ENCODE measurements at regions not wholly inside any gene's neighbourhood (a gene's known extent, or its start where the extent isn't known, plus 50 kb on each side); places are given as distances from the start of the nearest gene placed in this dataset.
"Not testable (repeated sequence)": the region's sequence is repeated elsewhere in the genome, so short reads cannot be mapped to it uniquely, and the experiment has no call there.

GRCh38 chr13:71018544-71018943 is 848.5 kb downstream of the DACH1 start:
- DNase-seq (ENCODE audit: extremely low read depth in 1 of 2, low read depth in 1 of 2) = no peak

DNA sequence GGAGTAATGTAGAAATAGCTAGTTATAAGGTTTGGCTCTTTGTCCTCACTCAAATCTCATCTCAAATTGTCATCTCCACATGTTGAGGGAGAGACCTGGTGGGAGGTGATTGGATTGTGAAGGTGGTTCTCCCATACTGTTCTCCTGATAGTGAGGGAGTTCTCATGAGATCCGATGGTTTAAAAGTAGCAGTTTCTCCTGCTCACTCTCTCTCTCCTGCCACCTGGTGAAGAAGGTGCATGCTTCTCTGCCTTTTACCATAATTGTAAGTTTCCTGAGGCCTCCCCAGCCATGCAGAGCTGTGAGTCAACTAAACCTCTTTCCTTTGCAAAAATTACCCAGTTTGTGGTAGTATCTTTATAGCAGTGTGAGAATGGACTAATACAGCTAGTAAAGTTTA is 849.4 kb downstream of the DACH1 start:
- DNase-seq (ENCODE audit: extremely low read depth in 1 of 2, low read depth in 1 of 2) = no peak

DNA sequence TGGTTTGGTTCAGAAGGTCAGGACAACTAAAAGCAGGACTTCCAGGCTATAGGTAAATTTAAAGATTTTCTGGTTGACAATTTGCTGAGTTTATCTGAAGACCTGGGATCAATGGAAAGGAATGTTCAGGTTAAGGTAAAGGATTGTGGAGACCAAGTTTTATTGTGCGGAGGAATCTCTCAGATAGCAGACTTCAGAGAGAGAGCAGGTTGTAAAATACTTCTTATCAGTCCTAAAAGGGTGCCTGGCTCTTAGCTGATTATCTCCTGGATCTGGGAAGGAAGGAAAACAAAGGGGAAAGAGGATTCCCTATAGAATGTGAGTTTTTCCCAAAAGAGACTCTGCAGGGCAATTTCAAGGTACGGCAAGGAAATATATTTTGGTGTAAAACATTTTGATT is 851.5 kb downstream of the DACH1 start:
- DNase-seq (ENCODE audit: extremely low read depth in 1 of 2, low read depth in 1 of 2) = no peak

GRCh38 chr13:71015021-71015420 is 852.0 kb downstream of the DACH1 start:
- no peak for DNase-seq (ENCODE audit: extremely low read depth in 1 of 2, low read depth in 1 of 2)

DNA sequence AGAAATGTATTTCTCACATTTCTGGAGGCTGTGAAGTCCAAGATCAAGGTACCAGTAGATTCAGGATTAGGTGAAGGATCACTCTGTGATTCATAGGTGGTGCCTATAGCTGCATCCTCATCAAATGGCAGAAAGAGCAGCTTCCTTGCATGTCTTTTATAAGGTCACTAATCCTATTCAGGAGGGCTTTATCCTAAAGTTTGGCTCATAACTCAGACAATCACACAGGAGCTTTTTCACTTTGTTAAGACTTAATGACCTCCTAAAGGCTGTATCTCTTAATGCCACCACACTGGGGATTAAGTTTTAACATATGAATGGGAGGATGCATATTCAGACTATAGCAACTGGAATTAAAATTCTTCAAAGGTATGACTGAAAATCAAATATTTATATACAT is 861.1 kb downstream of the DACH1 start:
- DNase-seq (ENCODE audit: extremely low read depth in 1 of 2, low read depth in 1 of 2) = no peak

DNA sequence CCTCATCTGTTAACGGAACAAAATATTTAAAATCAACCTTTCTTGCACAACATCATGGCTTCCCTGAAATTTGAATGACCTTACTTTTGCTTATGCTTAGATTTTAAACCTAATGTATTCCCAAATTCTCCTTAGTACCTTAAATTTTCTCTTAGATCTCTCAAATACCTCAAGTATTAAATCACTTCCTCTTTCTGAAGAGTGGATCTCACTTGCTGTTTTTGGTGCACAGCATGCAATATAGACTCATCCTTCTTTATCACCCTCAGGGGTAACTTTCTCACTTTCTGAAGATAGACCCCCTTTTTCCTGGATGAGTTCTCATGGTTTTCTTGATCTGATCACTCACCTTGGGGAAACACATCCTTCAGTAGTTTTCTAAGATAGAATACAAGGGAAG is 871.7 kb downstream of the DACH1 start:
- DNase-seq (ENCODE audit: extremely low read depth in 1 of 2, low read depth in 1 of 2) = no peak

GRCh38 chr13:70994191-70994590 is 872.8 kb downstream of the DACH1 start:
- no peak for DNase-seq (ENCODE audit: extremely low read depth in 1 of 2, low read depth in 1 of 2)

DNA sequence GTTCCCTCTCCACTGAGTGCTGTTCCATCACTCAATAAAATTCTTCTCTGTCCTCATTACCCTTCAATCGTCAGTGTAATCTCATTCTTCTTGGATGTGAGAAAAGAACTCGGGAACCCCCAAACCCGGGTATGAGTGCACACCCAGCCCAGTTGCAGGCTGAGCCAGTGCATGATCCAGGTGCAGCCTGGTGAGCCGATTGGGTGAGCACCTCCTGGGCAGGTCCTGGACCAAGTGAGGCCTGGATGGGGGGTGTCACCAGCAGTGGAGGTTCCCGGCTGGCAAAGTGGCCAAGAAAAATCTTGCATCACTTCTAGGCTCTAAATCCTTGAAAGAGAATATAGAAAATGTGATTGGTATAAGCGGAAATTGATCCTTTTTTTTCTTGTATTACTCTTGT is 878.8 kb upstream of the KLHL1 start:
- no peak for DNase-seq (ENCODE audit: extremely low read depth in 1 of 2, low read depth in 1 of 2)

DNA sequence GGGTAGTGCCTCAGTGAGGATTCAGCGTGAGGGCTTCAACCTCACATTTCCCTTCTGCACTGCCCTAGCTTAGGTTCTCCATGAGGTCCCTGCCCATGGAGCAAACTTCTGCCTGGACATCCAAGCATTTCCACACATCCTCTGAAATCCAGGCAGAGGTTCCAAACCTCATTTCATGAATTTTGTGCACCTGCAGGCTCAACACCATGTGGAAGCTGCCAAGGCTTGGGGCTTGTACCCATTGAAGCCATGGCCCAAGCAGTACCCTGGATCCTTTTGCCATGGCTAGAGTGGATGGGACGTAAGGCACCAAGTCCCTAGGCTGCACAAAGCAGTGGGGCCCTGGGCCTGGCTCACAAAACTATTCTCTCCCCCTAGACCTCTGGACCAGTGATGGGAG is 877.1 kb upstream of the KLHL1 start:
- no peak for DNase-seq (ENCODE audit: extremely low read depth in 1 of 2, low read depth in 1 of 2)

DNA sequence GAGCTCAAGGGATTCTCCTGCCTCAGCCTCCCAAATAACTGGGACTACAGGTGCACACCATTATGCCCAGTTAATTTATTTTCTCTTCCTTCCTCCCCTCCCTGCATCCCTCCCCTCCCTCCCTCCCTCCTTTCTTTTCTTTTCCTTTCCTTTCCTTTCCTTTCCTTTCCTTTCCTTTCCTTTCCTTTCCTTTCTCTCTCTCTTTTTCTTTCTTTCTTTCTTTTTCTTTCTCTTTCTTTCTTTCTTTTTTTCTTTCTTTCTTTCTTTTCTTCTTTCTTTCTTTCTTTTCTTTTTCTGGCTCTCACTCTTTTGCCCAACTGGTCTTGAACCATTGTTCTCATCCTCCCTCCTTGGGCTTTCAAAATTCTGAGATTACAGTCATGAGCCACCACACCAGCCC is 873.0 kb upstream of the KLHL1 start:
- DNase-seq (ENCODE audit: extremely low read depth in 1 of 2, low read depth in 1 of 2) = not testable (repeated sequence)

- no peak for DNase-seq (ENCODE audit: extremely low read depth in 1 of 2, low read depth in 1 of 2)
Observed at GRCh38 chr13:70969321-70969720, 861.1 kb upstream of the KLHL1 start.

DNA sequence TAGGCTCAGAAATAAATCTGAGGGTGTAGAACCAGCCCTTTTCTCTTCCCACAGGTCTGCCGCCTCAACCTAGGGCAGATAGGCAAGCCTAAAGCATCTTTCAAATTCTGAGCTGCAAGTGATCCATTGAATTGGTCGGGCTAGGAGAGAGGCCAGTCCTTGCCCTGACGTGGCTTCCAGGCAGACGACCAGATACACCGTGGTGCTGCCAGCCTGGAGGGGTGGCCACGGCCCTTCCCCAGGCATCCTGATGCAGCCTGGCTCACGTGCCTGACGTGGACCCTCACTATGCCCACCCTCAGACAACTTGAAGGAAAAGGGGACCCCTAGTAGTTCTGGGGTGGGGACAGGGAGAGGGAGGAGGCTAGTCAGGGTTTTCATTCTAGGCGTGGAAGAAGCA is 859.3 kb upstream of the KLHL1 start:
- DNase-seq (ENCODE audit: extremely low read depth in 1 of 2, low read depth in 1 of 2) = no peak

- DNase-seq (ENCODE audit: extremely low read depth in 1 of 2, low read depth in 1 of 2) = no peak
Observed at GRCh38 chr13:70964874-70965273, 856.6 kb upstream of the KLHL1 start.

DNA sequence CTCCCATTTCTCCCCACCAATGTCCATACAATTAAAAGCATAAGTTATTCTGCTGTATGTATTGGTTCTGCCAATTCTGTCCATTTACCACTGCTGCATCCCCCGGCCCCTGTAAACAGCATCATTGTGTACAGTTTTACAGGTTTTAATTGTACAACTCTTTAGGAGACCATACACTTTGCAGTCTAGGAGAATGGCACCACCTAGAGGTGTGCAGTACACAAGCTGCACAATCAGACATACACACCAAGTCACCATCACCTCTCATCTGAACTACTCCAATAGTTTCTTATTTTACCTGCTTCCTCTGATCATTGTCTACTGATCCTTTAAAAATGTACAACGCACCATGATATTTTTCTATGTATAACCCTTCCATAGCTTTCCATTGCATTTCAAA is 855.9 kb upstream of the KLHL1 start:
- DNase-seq (ENCODE audit: extremely low read depth in 1 of 2, low read depth in 1 of 2) = no peak

DNA sequence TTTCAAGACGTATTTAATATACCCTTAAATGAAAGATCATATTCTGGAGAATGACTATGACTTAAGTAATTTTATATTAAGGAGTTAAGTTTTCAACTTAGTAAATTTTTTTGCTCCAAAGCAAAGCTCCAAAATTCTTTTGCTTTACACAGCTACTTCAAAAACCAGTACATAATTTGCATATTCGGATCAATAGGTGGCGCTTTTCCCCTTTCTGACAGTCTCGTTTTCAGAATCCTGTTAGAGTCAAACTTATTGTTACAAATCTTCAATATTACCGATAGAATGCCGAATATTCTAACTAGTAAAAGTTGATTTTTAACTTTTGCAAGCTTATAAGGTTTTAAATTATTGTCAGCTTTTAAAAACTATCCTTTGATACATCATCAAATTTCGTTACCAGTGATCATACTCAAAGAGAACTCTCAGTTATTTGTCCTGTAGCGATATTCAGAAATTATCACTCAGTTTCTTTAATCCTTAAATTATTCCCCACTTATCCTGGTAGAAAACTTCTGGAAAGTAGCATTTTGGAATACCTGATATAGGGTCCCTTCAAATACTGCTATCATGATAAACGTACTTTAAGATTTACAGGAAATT is 852.7 kb upstream of the KLHL1 start:
- no peak for DNase-seq (ENCODE audit: extremely low read depth in 1 of 2, low read depth in 1 of 2)

DNA sequence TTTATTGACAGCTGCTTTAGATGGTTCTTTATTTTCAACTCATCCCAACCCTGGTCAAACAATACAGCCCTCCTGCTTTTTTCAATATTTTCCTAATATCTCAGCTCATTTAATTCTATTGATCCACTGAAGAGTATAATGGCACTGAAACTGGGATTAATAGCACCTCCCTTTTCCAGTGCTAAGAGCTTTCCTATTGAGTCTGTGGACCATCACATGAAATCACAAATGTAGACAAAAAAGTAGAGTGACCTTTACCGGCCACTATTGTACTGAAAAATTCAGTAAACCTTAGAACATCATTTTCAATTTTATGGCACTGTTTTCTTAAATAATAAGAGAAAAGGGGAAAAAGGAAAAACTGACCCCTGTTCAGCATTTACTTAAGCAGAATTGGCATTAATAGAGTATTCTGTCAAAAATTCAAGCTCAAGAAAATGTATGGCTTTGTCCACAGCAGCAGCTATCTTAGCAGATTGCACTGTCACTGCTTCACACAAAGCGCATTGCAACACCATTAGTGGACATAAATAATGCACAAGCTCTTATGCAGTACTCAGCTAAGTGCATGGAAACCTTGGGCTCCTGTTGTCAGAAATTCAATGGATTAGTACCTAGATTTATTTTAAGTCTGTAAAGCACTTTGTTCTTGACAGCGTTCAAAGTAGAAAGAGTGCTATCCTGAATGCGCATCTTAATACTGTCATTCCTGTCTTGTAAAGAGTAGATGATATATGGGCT is 851.0 kb upstream of the KLHL1 start:
- DNase-seq (ENCODE audit: extremely low read depth in 1 of 2, low read depth in 1 of 2) = no peak

DNA sequence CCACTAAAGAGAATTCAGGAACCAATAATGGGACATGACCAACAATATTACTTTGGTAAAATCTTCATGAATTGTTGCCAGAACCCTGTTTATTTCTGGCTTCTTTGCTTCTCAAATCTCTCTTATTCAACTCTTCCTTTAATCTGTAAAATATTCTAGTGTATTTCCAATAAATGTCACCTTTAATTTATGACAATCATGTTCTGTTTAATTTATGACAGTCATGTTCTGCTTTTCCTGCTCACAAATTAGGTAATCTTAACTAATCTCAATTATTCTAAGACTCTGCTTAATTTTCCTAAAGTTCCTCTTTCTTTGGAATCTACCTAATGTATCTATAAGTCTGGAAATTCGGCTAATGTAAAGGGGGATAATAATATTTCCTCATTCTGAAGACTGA is 847.6 kb upstream of the KLHL1 start:
- no peak for DNase-seq (ENCODE audit: extremely low read depth in 1 of 2, low read depth in 1 of 2)

GRCh38 chr13:70950664-70951063 is 842.4 kb upstream of the KLHL1 start:
- DNase-seq (ENCODE audit: extremely low read depth in 1 of 2, low read depth in 1 of 2) = no peak

DNA sequence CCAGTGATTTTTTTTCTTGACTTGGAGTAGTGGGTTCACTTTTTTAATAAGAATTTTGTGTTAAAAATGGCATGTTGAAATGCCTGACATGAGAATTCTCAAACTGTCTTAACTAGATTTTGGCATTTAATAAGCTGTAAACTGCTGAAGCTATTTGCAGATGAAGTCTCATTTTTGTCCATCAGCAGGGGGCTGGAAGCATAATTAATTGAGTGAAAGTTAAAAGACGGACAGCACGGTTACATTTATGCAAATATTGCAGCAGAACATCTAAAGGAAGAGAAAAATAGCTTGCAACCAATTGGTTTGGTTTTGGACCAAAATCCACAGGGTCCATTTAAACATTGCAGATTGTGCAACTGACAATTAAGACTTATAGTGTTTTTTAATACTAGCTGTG is 837.3 kb upstream of the KLHL1 start:
- no peak for DNase-seq (ENCODE audit: extremely low read depth in 1 of 2, low read depth in 1 of 2)

GRCh38 chr13:70941454-70941853 is 833.2 kb upstream of the KLHL1 start:
- no peak for DNase-seq (ENCODE audit: extremely low read depth in 1 of 2, low read depth in 1 of 2)

DNA sequence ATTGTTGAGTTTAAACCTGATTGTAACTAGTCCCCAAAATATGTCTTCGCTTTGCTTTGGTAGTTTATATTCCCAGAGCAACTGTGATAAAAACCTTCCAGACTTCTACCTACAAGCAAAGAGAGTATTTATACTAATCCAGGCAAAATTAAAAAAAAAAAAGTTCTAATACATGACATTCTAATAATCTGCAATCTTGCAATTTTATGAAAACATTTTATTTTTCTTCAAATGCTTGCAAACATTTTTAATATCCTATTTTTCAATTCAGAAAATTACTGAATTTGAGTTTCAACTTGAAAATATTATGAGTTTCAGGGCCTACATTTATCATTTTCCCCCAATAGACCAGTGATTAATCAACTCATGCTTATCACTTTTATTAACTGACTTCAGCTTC is 830.2 kb upstream of the KLHL1 start:
- no peak for DNase-seq (ENCODE audit: extremely low read depth in 1 of 2, low read depth in 1 of 2)

GRCh38 chr13:70932511-70932910 is 824.3 kb upstream of the KLHL1 start:
- DNase-seq (ENCODE audit: extremely low read depth in 1 of 2, low read depth in 1 of 2) = no peak

Measured in stimulated activated CD8-positive, alpha-beta memory T cell treated with anti-CD3 and anti-CD28 coated beads, Interleukin-7, amount 100 ng/mL, for 48 hours (primary cell).